UCSD-AML1 (cell line): ENCODE measurements at regions not wholly inside any gene's neighbourhood (a gene's known extent, or its start where the extent isn't known, plus 50 kb on each side); places are given as distances from the start of the nearest gene placed in this dataset.
"Not testable (repeated sequence)": the region's sequence is repeated elsewhere in the genome, so short reads cannot be mapped to it uniquely, and the experiment has no call there.

Source experiments
- DNase-seq: peaks from one replicate; lab custom pipeline; 2025; ENCODE audit not compliant: unreplicated experiment; lab: John Stamatoyannopoulos, UW

GRCh38 chr5:57725658-57726504, 243.3 kb upstream of the ACTBL2 start:
- DNase-seq: no peak

GRCh38 chr5:57724836-57725235, 242.2 kb upstream of the ACTBL2 start:
- DNase-seq: no peak

- DNase-seq: no peak
These were observed 238.6 kb upstream of the ACTBL2 start for GRCh38 chr5:57721226-57721625.

- DNase-seq: no peak
These were observed 238.0 kb upstream of the ACTBL2 start for GRCh38 chr5:57720656-57721055.

GRCh38 chr5:57719216-57719615, 236.6 kb upstream of the ACTBL2 start:
- DNase-seq: no peak

- DNase-seq: no peak
These were observed 235.5 kb upstream of the ACTBL2 start for GRCh38 chr5:57718155-57718554.

GRCh38 chr5:57717555-57717954, 234.9 kb upstream of the ACTBL2 start:
- no peak for DNase-seq

- DNase-seq: no peak
These were observed 234.1 kb upstream of the ACTBL2 start for GRCh38 chr5:57716661-57717060.

- no peak for DNase-seq
These were observed 232.7 kb upstream of the ACTBL2 start for GRCh38 chr5:57715296-57715695.

- DNase-seq: not testable (repeated sequence)
These were observed 230.9 kb upstream of the ACTBL2 start for GRCh38 chr5:57713535-57713934.

- no peak for DNase-seq
These were observed 229.3 kb upstream of the ACTBL2 start for GRCh38 chr5:57711946-57712345.

GRCh38 chr5:57711471-57711870, 228.9 kb upstream of the ACTBL2 start:
- DNase-seq: no peak

GRCh38 chr5:57710126-57710525, 227.5 kb upstream of the ACTBL2 start:
- DNase-seq: no peak

GRCh38 chr5:57705769-57706168, 223.2 kb upstream of the ACTBL2 start:
- no peak for DNase-seq

- DNase-seq: no peak
These were observed 221.1 kb upstream of the ACTBL2 start for GRCh38 chr5:57703721-57704120.

GRCh38 chr5:57700484-57700883, 217.9 kb upstream of the ACTBL2 start:
- no peak for DNase-seq

- DNase-seq: no peak
These were observed 217.5 kb upstream of the ACTBL2 start for GRCh38 chr5:57700072-57700471.

- no peak for DNase-seq
These were observed 216.2 kb upstream of the ACTBL2 start for GRCh38 chr5:57698802-57699201.

GRCh38 chr5:57698086-57698485, 215.5 kb upstream of the ACTBL2 start:
- DNase-seq: no peak

- DNase-seq: no peak
These were observed 214.4 kb upstream of the ACTBL2 start for GRCh38 chr5:57696825-57697570.

- no peak for DNase-seq
These were observed 213.8 kb upstream of the ACTBL2 start for GRCh38 chr5:57696389-57696769.

- DNase-seq: no peak
These were observed 213.2 kb upstream of the ACTBL2 start for GRCh38 chr5:57695706-57696388.
